PC-3 (cell line): ENCODE measurements at regions not wholly inside any gene's neighbourhood (a gene's known extent, or its start where the extent isn't known, plus 50 kb on each side); places are given as distances from the start of the nearest gene placed in this dataset.

Source experiments
- ATAC-seq: fragments of 200-7000 bp; cut with Tn5 transposase; 2 replicates; pipeline ENCODE4 v1.9.1; 2020; ENCODE audit warnings: mild to moderate bottlenecking, moderate library complexity
- BruUV-seq: library from RNA; stranded (reverse); fragments of 400-500 nt; replicated peaks from 2 replicates; lab custom pipeline; 2021; lab: Mats Ljungman, UMichigan
- CTCF ChIA-PET: fragments of 300-600 bp; sonication (Branson Sonifier 250); formaldehyde crosslinking; loops from one replicate; lab custom pipeline; 2022; ENCODE audit warnings: antibody characterized with exemption; lab: Charles Lee
- POLR2A ChIA-PET: fragments of 300-600 bp; sonication (Branson Sonifier 250); formaldehyde crosslinking; loops from one replicate; lab custom pipeline; 2022; ENCODE audit warnings: antibody characterized with exemption; ENCODE audit not compliant: unreplicated experiment; lab: Charles Lee
- DNase-seq: peaks from one replicate; pipeline ENCODE4 v3.0.0-alpha.2; 2015
- H2AFZ ChIP-seq: fragments of 300-600 bp; sonication (generic); 2 replicates; pipeline ENCODE4 v1.6.0; 2016; ENCODE audit warnings: antibody characterized with exemption, low read length
- H3F3A ChIP-seq: fragments of 300-600 bp; sonication (generic); one replicate; pipeline ENCODE4 v1.6.0; 2017; ENCODE audit warnings: antibody characterized with exemption, low read length, control low read depth, mild to moderate bottlenecking; ENCODE audit not compliant: unreplicated experiment
- H3K27ac ChIP-seq: fragments of 300-600 bp; sonication (generic); 2 replicates; pipeline ENCODE4 v1.5.1; 2016; ENCODE audit warnings: mild to moderate bottlenecking, low read length
- H3K27me3 ChIP-seq: fragments of 300-600 bp; sonication (generic); 2 replicates; pipeline ENCODE4 v1.6.1; 2016; ENCODE audit warnings: low read length, mixed read lengths
- H3K36me3 ChIP-seq: fragments of 300-600 bp; sonication (generic); 2 replicates; pipeline ENCODE4 v1.6.1; 2016; ENCODE audit warnings: low read depth, mixed run types, low read length, mixed read lengths
- H3K4me1 ChIP-seq: fragments of 300-600 bp; sonication (generic); 2 replicates; pipeline ENCODE4 v1.5.1; 2016; ENCODE audit warnings: low read length; ENCODE audit not compliant: insufficient read depth
- H3K4me2 ChIP-seq: fragments of 300-600 bp; sonication (generic); 2 replicates; pipeline ENCODE4 v1.6.0; 2016; ENCODE audit warnings: low read length
- H3K4me3 ChIP-seq: fragments of 300-600 bp; sonication (generic); 2 replicates; pipeline ENCODE4 v1.5.1; 2016; ENCODE audit warnings: mild to moderate bottlenecking, low read length, mixed read lengths
- H3K79me2 ChIP-seq: fragments of 300-600 bp; sonication (generic); 2 replicates; pipeline ENCODE4 v1.6.1; 2017; ENCODE audit warnings: low read length, mixed read lengths
- H3K9ac ChIP-seq: fragments of 300-600 bp; sonication (generic); 2 replicates; pipeline ENCODE4 v1.6.0; 2016; ENCODE audit warnings: mild to moderate bottlenecking, low read length
- H3K9me2 ChIP-seq: fragments of 300-600 bp; sonication (generic); replicated peaks from 2 replicates; pipeline ENCODE4 v1.6.1; 2016; ENCODE audit warnings: mixed run types, low read length, mixed read lengths
- H3K9me3 ChIP-seq: fragments of 300-600 bp; sonication (generic); 2 replicates; pipeline ENCODE4 v1.6.1; 2016; ENCODE audit warnings: low read length, mixed read lengths
- H4K20me1 ChIP-seq: fragments of 300-600 bp; sonication (generic); 2 replicates; pipeline ENCODE4 v1.6.1; 2016; ENCODE audit warnings: low read length, mixed read lengths
- CTCF ChIP-seq: fragments of 300-600 bp; sonication (generic); conservative IDR thresholded peaks from 2 replicates; pipeline ENCODE4 v1.5.1; 2017; ENCODE audit warnings: antibody characterized with exemption, low read depth, mild to moderate bottlenecking, low read length
- EZH2 ChIP-seq: fragments of 300-600 bp; sonication (generic); IDR thresholded peaks from one replicate; pipeline ENCODE4 v1.6.1; 2017; ENCODE audit warnings: antibody characterized with exemption, mild to moderate bottlenecking, low read length; ENCODE audit not compliant: unreplicated experiment
- EZH2phosphoT487 ChIP-seq: fragments of 300-600 bp; sonication (generic); IDR thresholded peaks from 2 replicates; pipeline ENCODE4 v1.6.1; 2018; ENCODE audit warnings: mild to moderate bottlenecking, antibody characterized with exemption, low read length, borderline replicate concordance
- intact Hi-C: fragments of 100-400 bp; cut with micrococcal nuclease; formaldehyde crosslinking; loops from 2 replicates; pipeline ENCODE4 v1.9.0; 2023

- ATAC-seq = no peak
- H3K9ac ChIP-seq = no peak overlapping the region
- DNase-seq = no peak
- POLR2A ChIA-PET = no interaction called here
- H3F3A ChIP-seq = no peaks in the 10 kb centered on the region
- TF ChIP-seq CTCF (no peak), EZH2 (no peak), EZH2phosphoT487 (no peak)
- H3K9me3 ChIP-seq = no peaks in the 10 kb centered on the region
- H2AFZ ChIP-seq = no peak overlapping the region
- no peaks in the 10 kb centered on the region for H3K27me3 ChIP-seq
- no peak overlapping the region for H3K27ac ChIP-seq
- no peak overlapping the region for H3K4me3 ChIP-seq
- no peaks in the 10 kb centered on the region for H3K4me1 ChIP-seq
- H3K79me2 ChIP-seq = no peaks in the 10 kb centered on the region
- no TSS peak for BruUV-seq
- H4K20me1 ChIP-seq = no peaks in the 10 kb centered on the region
- H3K9me2 ChIP-seq = no peaks in the 10 kb centered on the region
- CTCF ChIA-PET = no interaction called here
- intact Hi-C loops = no loop called here
- H3K4me2 ChIP-seq = no peak overlapping the region
- H3K36me3 ChIP-seq = no peaks in the 10 kb centered on the region
Measured at GRCh38 chr7:113308399-113308798, 190.0 kb upstream of the SMIM30 start.

- ChIA-PET CTCF (no interaction called here), POLR2A (no interaction called here)
- ATAC-seq (no peak), DNase-seq (no peak)
- no peaks in the 10 kb centered on the region for H3F3A ChIP-seq
- no TSS peak for BruUV-seq
- no peaks in the 10 kb centered on the region for H3K9me2 ChIP-seq
- H3K4me3 ChIP-seq = no peak overlapping the region
- H3K79me2 ChIP-seq = no peaks in the 10 kb centered on the region
- H3K27ac ChIP-seq = no peak overlapping the region
- TF ChIP-seq EZH2phosphoT487 (no peak), EZH2 (no peak), CTCF (no peak)
- H3K36me3 ChIP-seq = no peaks in the 10 kb centered on the region
- H3K9ac ChIP-seq = no peak overlapping the region
- H3K4me1 ChIP-seq = no peaks in the 10 kb centered on the region
- H3K27me3 ChIP-seq = no peaks in the 10 kb centered on the region
- intact Hi-C loops = no loop called here
- no peaks in the 10 kb centered on the region for H4K20me1 ChIP-seq
- no peak overlapping the region for H2AFZ ChIP-seq
- no peak overlapping the region for H3K4me2 ChIP-seq
- H3K9me3 ChIP-seq = no peaks in the 10 kb centered on the region
Measured at GRCh38 chr7:113307147-113307546, 188.8 kb upstream of the SMIM30 start.

- H4K20me1 ChIP-seq = no peaks in the 10 kb centered on the region
- no peaks in the 10 kb centered on the region for H3K4me1 ChIP-seq
- intact Hi-C loops = no loop called here
- DNase-seq (no peak), ATAC-seq (no peak)
- no TSS peak for BruUV-seq
- H3K79me2 ChIP-seq = no peaks in the 10 kb centered on the region
- ChIA-PET CTCF (no interaction called here), POLR2A (no interaction called here)
- H2AFZ ChIP-seq = no peak overlapping the region
- H3K4me3 ChIP-seq = no peak overlapping the region
- H3F3A ChIP-seq = no peaks in the 10 kb centered on the region
- no peak overlapping the region for H3K27ac ChIP-seq
- no peak overlapping the region for H3K9ac ChIP-seq
- no peaks in the 10 kb centered on the region for H3K27me3 ChIP-seq
- H3K9me2 ChIP-seq = no peaks in the 10 kb centered on the region
- H3K9me3 ChIP-seq = no peaks in the 10 kb centered on the region
- TF ChIP-seq EZH2 = no peak
- no peak overlapping the region for H3K4me2 ChIP-seq
- no peaks in the 10 kb centered on the region for H3K36me3 ChIP-seq
Measured at GRCh38 chr7:113306302-113306701, 187.9 kb upstream of the SMIM30 start.
